Endothelial cell of umbilical vein (primary cell): ENCODE measurements at regions not wholly inside any gene's neighbourhood (a gene's known extent, or its start where the extent isn't known, plus 50 kb on each side); places are given as distances from the start of the nearest gene placed in this dataset.

ENCODE experiments used
- BruUV-seq: library from RNA; stranded (reverse); fragments of 400-500 nt; replicated peaks from 2 replicates; lab custom pipeline; 2021; lab: Mats Ljungman, UMichigan
- CTCF ChIA-PET: fragments of 300-600, 350-600 bp; sonication (Branson Sonifier 250); formaldehyde crosslinking; loops from one replicate; lab custom pipeline; 2021; ENCODE audit warnings: antibody characterized with exemption, inconsistent platforms; lab: Charles Lee
- POLR2A ChIA-PET: fragments of 300-600, 350-600 bp; sonication (Branson Sonifier 250); formaldehyde crosslinking; loops from one replicate; lab custom pipeline; 2021; ENCODE audit warnings: antibody characterized with exemption, inconsistent platforms; lab: Charles Lee
- DNase-seq: peaks from one replicate; pipeline ENCODE4 v3.0.0-alpha.2; 2011; ENCODE audit warnings: low read depth, low spot score
- FAIRE-seq: peaks from 2 replicates; lab custom pipeline; 2011; peaks lifted over from hg19 to GRCh38; lab: Jason Lieb, UNC
- H2AFZ ChIP-seq: 2 replicates; pipeline ENCODE4 v1.6.0; 2012; ENCODE audit warnings: low read depth, low read length, control low read depth, inconsistent platforms
- H3K27ac ChIP-seq: 2 replicates; pipeline ENCODE4 v1.5.1; 2011; ENCODE audit warnings: low read depth, mild to moderate bottlenecking, control low read depth, low read length, moderate library complexity; ENCODE audit not compliant: insufficient read depth
- H3K27me3 ChIP-seq, 2 experiments: 2 replicates each; pipeline versions ENCODE4 v1.6.0 to v1.6.1; 2011; ENCODE audit warnings: low read length in 2 of 2, mixed read lengths in 1 of 2; ENCODE audit not compliant: control insufficient read depth in 2 of 2, insufficient read depth in 2 of 2
- H3K36me3 ChIP-seq, 2 experiments: 2 replicates in 1 of 2; 3 replicates in 1 of 2; pipeline ENCODE4 v1.5.1; 2011; ENCODE audit warnings: low read length in 2 of 2, mild to moderate bottlenecking in 1 of 2, moderate library complexity in 1 of 2; ENCODE audit not compliant: control insufficient read depth in 2 of 2, insufficient read depth in 2 of 2; ENCODE audit errors: extremely low read depth in 1 of 2
- H3K4me1 ChIP-seq: 3 replicates; pipeline ENCODE4 v1.5.1; 2011; ENCODE audit warnings: mild to moderate bottlenecking, low read length; ENCODE audit not compliant: control insufficient read depth, insufficient read depth; ENCODE audit errors: extremely low read depth
- H3K4me2 ChIP-seq: 2 replicates; pipeline ENCODE4 v1.6.1; 2011; ENCODE audit warnings: low read length, control low read depth, mixed read lengths; ENCODE audit not compliant: insufficient read depth
- H3K4me3 ChIP-seq, 3 experiments: fragments of 200-600 bp in 1 of 3; sonication (generic), shearing (Covaris generic) in 1 of 3; replicated peaks in 1 of 3; 2 replicates each; pipeline ENCODE4 v1.5.1; 2011 to 2016; ENCODE audit warnings: control low read depth in 3 of 3, low read length in 3 of 3, mild to moderate bottlenecking in 2 of 3, inconsistent platforms in 1 of 3, low read depth in 1 of 3, moderate library complexity in 1 of 3; ENCODE audit not compliant: insufficient read depth in 1 of 3
- H3K79me2 ChIP-seq: 2 replicates; pipeline ENCODE4 v1.6.0; 2012; ENCODE audit warnings: low read length, inconsistent platforms; ENCODE audit not compliant: control insufficient read depth, insufficient read depth
- H3K9ac ChIP-seq: replicated peaks from 2 replicates; pipeline ENCODE3; 2011; ENCODE audit warnings: low read length, control low read depth; ENCODE audit not compliant: insufficient read depth; ENCODE audit errors: extremely low read depth
- H3K9me1 ChIP-seq: replicated peaks from 3 replicates; pipeline ENCODE4 v1.6.0; 2011; ENCODE audit warnings: mild to moderate bottlenecking, low read length; ENCODE audit not compliant: control insufficient read depth, insufficient read depth; ENCODE audit errors: extremely low read depth
- H3K9me3 ChIP-seq: replicated peaks from 2 replicates; pipeline ENCODE4 v1.5.1; 2012; ENCODE audit warnings: low read length, inconsistent platforms; ENCODE audit not compliant: control insufficient read depth, insufficient read depth
- H4K20me1 ChIP-seq: replicated peaks from 2 replicates; pipeline ENCODE3; 2011; ENCODE audit warnings: mild to moderate bottlenecking, low read length; ENCODE audit not compliant: control insufficient read depth, insufficient read depth; ENCODE audit errors: extremely low read depth
- CTCF ChIP-seq, 2 donors: IDR thresholded peaks; 1 replicate in 1 of 2; 2 replicates in 1 of 2; pipeline ENCODE4 v1.5.1; 2011; ENCODE audit warnings: low read length in 2 of 2, mild to moderate bottlenecking in 2 of 2, moderate library complexity in 2 of 2, control low read depth in 1 of 2, inconsistent platforms in 1 of 2, low read depth in 1 of 2; ENCODE audit not compliant: insufficient read depth in 1 of 2; ENCODE audit errors: extremely low read depth in 1 of 2
- EZH2 ChIP-seq: IDR thresholded peaks from 2 replicates; pipeline ENCODE4 v1.6.1; 2012; ENCODE audit warnings: borderline replicate concordance, low read depth, mild to moderate bottlenecking, moderate library complexity, low read length, inconsistent platforms; ENCODE audit not compliant: severe bottlenecking
- FOS ChIP-seq: IDR thresholded peaks from 2 replicates; pipeline ENCODE4 v1.6.1; 2011; ENCODE audit warnings: mild to moderate bottlenecking, low read length, moderate library complexity, borderline replicate concordance; ENCODE audit not compliant: insufficient read depth
- GATA2 ChIP-seq: IDR thresholded peaks from 2 replicates; pipeline ENCODE4 v1.7.0; 2011; ENCODE audit warnings: low read depth, mild to moderate bottlenecking, moderate library complexity, mixed read lengths, low read length; ENCODE audit not compliant: insufficient read length, insufficient read depth
- JUN ChIP-seq: IDR thresholded peaks from 2 replicates; pipeline ENCODE4 v1.6.1; 2011; ENCODE audit warnings: borderline replicate concordance, low read depth; ENCODE audit not compliant: insufficient read length, insufficient read depth
- MAX ChIP-seq: IDR thresholded peaks from 2 replicates; pipeline ENCODE4 v1.6.1; 2011; ENCODE audit not compliant: insufficient read depth, insufficient read length
- MYC ChIP-seq: IDR thresholded peaks from one replicate; pipeline ENCODE4 v1.6.1; 2011; ENCODE audit warnings: mild to moderate bottlenecking, low read depth, low read length
- POLR2A ChIP-seq: IDR thresholded peaks from 2 replicates; pipeline ENCODE4 v1.6.1; 2012; ENCODE audit warnings: low read depth, mild to moderate bottlenecking, control low read depth, low read length
- POLR2AphosphoS5 ChIP-seq: IDR thresholded peaks from 2 replicates; pipeline ENCODE4 v1.6.1; 2012; ENCODE audit warnings: low read depth, mild to moderate bottlenecking, control low read depth, low read length, moderate library complexity; ENCODE audit not compliant: insufficient read depth
- dilution Hi-C: fragments of 300-500 bp; cut with MboI; formaldehyde crosslinking; loops from one replicate; pipeline ENCODE4 v1.15.0; 2019; ENCODE audit warnings: low sequenced_read_pairs; ENCODE audit not compliant: extremely low pct_ligation_motif_present
- intact Hi-C: fragments of 100-400 bp; cut with micrococcal nuclease; formaldehyde crosslinking; loops from one replicate; pipeline ENCODE4 v1.10.0; 2022

- no peaks in the 10 kb centered on the region for H3K4me1 ChIP-seq
- no peak overlapping the region for H3K27ac ChIP-seq
- TF ChIP-seq CTCF (IDR thresholded peaks at IDR 0.05; ENCODE audit: extremely low read depth in 1 of 2, insufficient read depth in 1 of 2, low read depth in 1 of 2, low read length in 2 of 2) (no peak), POLR2AphosphoS5 (no peak), POLR2A (no peak), GATA2 (no peak), EZH2 (no peak), MAX (no peak), MYC (no peak), JUN (no peak), FOS (no peak)
- CTCF ChIA-PET: no interaction called here
- no peak overlapping the region for H3K9ac ChIP-seq
- intact Hi-C loops (no loop called here), dilution Hi-C loops (no loop called here)
- no TSS peak for BruUV-seq
- POLR2A ChIA-PET: no interaction called here
- H3K36me3 ChIP-seq: no peaks in the 10 kb centered on the region
- FAIRE-seq: no peak
- H4K20me1 ChIP-seq: no peaks in the 10 kb centered on the region
- no peaks in the 10 kb centered on the region for H3K9me3 ChIP-seq
- no peaks in the 10 kb centered on the region for H3K9me1 ChIP-seq
- H3K79me2 ChIP-seq: no peaks in the 10 kb centered on the region
- no peak overlapping the region for H3K4me3 ChIP-seq
- H3K4me2 ChIP-seq: no peak overlapping the region
- DNase-seq: no peak
- no peaks in the 10 kb centered on the region for H3K27me3 ChIP-seq
- H2AFZ ChIP-seq: no peak overlapping the region
Measured at GRCh38 chr4:26267087-26267486, 53.7 kb upstream of the RBPJ start.
